ENCODE measurements at regions not wholly inside any gene's neighbourhood (a gene's known extent, or its start where the extent isn't known, plus 50 kb on each side); places are given as distances from the start of the nearest gene placed in this dataset.

DNA sequence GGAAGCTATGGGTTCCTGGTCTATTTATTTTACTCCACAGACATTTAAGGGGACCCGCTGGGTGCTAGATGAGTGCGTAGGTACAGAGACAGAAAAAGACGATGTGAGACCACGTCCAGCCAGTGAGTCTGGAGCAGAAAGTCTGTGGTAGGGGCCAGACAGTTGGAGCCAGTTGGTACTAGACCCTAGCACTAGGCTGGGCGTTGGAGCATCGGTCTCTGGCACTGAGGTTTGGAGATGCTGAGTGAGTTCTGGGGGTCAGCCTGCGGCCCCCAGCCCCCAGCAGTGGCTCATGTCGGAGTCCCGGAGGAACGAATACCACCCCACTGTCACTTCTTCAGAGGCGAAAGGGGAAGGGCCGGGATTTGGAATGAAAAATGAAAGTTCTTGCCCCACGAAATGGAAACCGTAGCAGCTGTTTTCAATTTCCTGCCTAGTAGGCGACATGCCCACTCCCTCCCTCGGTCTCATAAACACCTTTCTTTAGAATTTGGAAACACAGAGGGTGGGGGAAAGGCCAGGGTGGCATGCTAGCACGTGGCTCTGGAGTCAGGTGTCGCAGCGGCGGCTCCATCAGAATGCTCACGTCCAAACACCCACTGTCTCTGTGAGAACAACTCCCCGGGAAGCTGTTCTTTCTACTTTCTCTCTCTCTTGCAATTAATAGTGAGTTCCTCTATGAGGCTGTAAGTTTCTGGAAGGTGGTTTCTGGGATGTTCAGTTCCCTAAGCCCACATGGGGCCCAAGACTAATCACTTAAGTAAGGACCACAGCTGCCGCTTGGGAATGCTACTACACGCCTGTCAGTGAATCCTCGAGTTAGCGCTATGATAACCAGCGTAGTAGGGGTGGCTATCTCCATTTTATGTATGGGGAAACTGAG is 96.8 kb downstream of the IRF8 start:
- Mint-ChIP-seq H3K27me3 (no peaks in the 10 kb centered on the region), H3K27ac (peak overlapping the region; percentile 95), H3K9me3 (no peaks in the 10 kb centered on the region)

DNA sequence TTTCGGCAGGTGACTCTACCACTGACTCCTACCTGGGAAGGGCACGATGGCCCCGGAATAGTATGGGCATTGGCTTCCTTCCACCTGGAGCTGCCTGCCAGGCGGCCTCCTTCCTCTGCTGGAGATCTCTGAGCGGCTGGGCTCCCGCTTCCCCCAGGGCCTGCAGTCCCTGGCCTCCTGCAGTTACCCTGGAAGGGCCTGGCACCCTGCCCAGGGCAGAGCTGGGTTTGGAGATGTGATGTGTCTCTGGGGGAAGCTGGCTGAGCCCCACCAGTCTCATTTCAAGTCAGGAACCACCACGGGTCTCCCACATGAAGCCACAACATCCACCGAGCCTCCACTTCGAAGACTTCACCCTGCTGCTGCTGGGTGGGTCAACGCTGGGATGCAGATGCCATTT is 97.9 kb downstream of the IRF8 start:
- H3K36me3 Mint-ChIP-seq: peaks cover 0 to 3% of the 10 kb centered on the region in 2 donors
- no peak for ATAC-seq (replicated peaks)
- H3K27me3 Mint-ChIP-seq: no peaks in the 10 kb centered on the region
- DNase-seq: no peak
- H3K9me3 Mint-ChIP-seq: peaks cover 0 to 1% of the 10 kb centered on the region in 2 donors
- H3K27ac Mint-ChIP-seq: peak overlapping the region; percentile 95
- no peak overlapping the region for H3K4me3 Mint-ChIP-seq
- peaks cover 56 to 70% of the 10 kb centered on the region in 2 donors for H3K4me1 Mint-ChIP-seq

More for the DNA sequence above, 96.8 kb downstream of the IRF8 start:
- peak; percentile 74 to 84 for ATAC-seq (replicated peaks)
- Mint-ChIP-seq H3K4me3 (peak overlapping the region; percentile 52 to 63), H3K36me3 (no peaks in the 10 kb centered on the region), H3K4me1 (peaks cover 59 to 72% of the 10 kb centered on the region in 2 donors)
- peak; percentile 67 for DNase-seq

DNA sequence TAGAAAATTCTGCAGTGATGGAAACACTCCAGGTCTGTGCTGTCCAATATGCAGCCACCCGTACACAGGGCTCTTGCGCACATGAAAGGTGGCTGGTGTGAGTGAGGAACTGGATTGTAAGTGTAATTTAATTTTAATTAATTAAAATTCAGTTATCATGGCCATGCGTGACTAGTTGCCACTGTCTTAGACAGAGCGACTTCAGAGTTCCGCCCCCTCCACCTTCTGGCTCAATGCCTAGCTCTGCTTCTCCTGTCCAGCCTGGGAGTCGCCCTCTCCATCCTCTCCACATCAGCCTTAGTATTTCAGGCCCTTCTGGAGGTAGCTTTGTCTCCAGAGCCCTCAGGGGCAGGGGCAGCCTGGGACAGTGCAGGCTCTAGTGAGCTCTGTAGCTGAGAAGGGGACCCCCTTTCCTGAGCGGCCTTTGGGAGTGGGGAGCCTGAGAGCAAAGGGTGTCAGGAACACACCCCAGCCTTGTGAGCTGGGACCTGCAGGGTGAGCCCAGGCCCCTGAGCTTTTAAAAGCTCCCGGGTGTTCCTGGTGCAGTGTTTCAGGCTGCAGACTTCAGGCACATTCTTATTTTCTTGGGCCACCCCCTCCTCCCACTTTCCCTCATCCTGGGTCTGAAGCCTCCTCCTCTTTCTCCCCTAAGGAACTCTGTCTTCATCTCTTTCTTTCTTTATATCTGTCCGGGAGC is 99.4 kb downstream of the IRF8 start:
- H3K27ac Mint-ChIP-seq: peak overlapping the region; percentile 56
- H3K4me3 Mint-ChIP-seq: no peak overlapping the region
- H3K36me3 Mint-ChIP-seq: peaks cover 0 to 4% of the 10 kb centered on the region in 2 donors
- no peak for DNase-seq
- no peaks in the 10 kb centered on the region for H3K27me3 Mint-ChIP-seq
- peaks cover 51 to 68% of the 10 kb centered on the region in 2 donors for H3K4me1 Mint-ChIP-seq
- ATAC-seq (replicated peaks): no peak
- H3K9me3 Mint-ChIP-seq: peaks cover 0 to 1% of the 10 kb centered on the region in 2 donors

DNA sequence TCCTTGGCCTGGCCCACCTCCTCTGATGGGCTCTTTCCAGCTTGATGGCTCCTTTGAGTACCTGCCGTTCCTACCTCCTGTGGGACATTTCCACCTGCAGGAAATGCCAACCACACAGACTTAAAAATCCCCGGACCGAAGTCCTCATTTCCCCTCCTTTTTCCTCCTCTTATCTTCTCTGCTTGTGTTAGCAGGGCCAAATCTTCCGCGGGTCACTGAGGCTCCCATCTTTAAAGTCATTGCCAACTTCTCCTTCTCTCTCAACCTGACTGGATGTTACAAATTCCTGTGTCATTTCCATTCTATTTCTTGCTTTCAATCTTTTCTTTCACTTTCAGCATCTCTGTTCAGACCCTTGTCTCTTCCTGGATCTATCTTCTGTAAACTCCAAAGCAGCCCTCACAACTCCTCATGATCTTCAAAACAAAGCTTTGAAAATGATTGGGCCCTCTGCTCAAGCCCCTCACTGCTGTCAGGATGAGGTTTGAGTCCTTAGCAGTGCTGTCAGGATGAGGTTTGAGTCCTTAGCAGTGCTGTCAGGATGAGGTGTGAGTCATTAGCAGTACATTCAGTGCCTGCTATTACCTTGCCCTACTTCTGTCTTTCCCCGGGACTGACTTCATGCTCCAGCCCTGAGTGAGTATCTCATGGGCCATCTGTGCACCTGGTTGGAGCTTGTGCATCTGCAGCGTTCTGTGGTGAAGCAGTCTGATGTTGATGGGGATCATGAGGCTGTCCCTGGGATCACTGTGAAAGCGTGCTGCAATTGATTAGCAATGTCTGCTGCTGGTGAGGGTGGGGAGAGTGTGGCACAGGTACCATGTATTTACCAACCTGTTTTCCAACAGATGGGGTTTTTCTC is 100.1 kb downstream of the IRF8 start:
- peaks cover 0 to 4% of the 10 kb centered on the region in 2 donors for H3K36me3 Mint-ChIP-seq
- ATAC-seq (replicated peaks) (peak in 1 of 2 donors; percentile 12), DNase-seq (no peak)
- peak overlapping the region; percentile 0 to 14 for H3K4me3 Mint-ChIP-seq
- H3K9me3 Mint-ChIP-seq: peaks cover 0 to 1% of the 10 kb centered on the region in 2 donors
- H3K27me3 Mint-ChIP-seq: no peaks in the 10 kb centered on the region
- H3K27ac Mint-ChIP-seq: peak overlapping the region; percentile 56
- H3K4me1 Mint-ChIP-seq: peaks cover 51 to 68% of the 10 kb centered on the region in 2 donors

DNA sequence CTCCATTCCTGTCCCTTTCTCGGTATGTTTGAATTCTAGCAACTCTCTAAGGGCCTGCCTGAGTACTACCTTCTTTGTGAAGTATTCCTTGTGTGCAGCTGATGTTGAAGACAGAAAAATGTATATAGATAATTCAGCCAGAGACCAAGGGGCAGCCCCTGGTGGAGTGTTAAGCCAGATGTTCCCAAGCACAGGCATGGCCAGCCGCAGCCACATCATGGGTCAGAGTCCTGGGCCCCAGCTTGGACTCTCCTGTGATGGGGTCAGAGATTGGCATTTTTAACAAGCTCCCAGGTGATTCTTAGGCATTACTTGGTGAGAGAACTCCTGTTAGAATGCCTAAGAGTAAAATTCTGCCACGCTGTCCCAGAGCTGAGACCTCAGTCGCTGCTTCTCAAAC is 100.8 kb downstream of the IRF8 start:
- ATAC-seq (replicated peaks) (no peak), DNase-seq (no peak)
- peaks cover 0 to 4% of the 10 kb centered on the region in 2 donors for H3K36me3 Mint-ChIP-seq
- H3K27me3 Mint-ChIP-seq: no peaks in the 10 kb centered on the region
- H3K4me1 Mint-ChIP-seq: peaks cover 47 to 64% of the 10 kb centered on the region in 2 donors
- H3K27ac Mint-ChIP-seq: peak overlapping the region; percentile 28
- H3K9me3 Mint-ChIP-seq: peaks cover 0 to 1% of the 10 kb centered on the region in 2 donors
- no peak overlapping the region for H3K4me3 Mint-ChIP-seq

DNA sequence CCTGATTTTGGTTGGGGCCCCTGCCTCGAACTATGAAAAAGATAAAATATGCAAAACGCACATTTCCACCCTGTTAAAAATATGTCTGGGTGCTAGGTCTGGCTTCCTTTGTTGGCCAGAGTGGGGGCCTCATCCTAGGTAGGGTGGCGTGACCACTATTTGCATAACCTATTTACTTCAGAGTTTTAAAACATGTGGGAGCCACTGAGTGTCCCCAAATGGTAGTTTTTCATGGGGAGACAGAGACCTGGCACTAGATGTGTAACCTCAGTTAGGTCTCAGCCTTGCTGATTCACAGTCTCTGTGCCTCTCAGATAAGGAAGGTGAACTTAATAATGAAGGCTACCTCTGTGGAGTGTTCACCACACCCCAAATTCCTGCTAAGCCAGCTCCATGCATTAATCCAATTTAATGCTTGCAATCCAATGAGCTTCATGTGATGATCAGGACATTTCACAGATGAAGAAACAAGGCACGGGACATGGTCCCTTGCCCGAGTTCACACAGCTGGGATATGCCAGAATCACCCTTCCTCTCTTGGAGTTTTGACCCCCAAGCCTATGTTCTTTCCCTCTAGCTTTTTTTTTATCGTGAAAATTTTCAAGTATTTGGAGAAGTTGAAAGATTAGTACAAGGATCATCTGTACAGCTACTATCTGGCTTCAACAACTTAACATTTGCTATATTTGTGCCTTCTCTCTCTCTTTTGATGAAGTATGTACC is 103.4 kb downstream of the IRF8 start:
- Mint-ChIP-seq H3K9me3 (peaks cover 0 to 1% of the 10 kb centered on the region in 2 donors), H3K36me3 (peaks cover 0 to 4% of the 10 kb centered on the region in 2 donors), H3K4me3 (no peak overlapping the region), H3K4me1 (peaks cover 24 to 40% of the 10 kb centered on the region in 2 donors), H3K27me3 (no peaks in the 10 kb centered on the region), H3K27ac (peak overlapping the region; percentile 88)
- peak; percentile 42 to 50 for ATAC-seq (replicated peaks)
- DNase-seq: no peak

DNA sequence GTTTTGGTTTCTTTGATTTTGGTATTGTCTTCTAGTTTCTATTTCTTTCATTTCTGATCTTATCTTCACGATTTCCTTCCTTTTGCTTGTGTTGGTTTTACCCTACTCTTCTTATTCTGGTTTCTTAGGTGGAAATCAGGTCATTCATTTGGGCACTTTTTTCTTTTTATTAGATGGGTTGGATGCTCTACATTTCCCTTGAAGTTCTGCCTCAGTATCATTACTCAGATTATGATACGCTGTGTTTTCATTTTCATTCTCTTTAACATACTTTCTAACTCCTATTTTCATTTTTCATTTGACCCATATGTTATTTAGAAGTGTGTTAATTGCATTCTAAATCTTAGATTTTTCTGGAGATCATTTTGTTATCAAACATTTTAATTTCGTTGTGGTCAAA is 108.6 kb downstream of the IRF8 start:
- Mint-ChIP-seq H3K27ac (peak overlapping the region; percentile 43), H3K9me3 (no peaks in the 10 kb centered on the region), H3K36me3 (no peaks in the 10 kb centered on the region), H3K27me3 (no peaks in the 10 kb centered on the region), H3K4me3 (no peak overlapping the region), H3K4me1 (peaks cover 21 to 28% of the 10 kb centered on the region in 2 donors)
- no peak for DNase-seq
- no peak for ATAC-seq (replicated peaks)

DNA sequence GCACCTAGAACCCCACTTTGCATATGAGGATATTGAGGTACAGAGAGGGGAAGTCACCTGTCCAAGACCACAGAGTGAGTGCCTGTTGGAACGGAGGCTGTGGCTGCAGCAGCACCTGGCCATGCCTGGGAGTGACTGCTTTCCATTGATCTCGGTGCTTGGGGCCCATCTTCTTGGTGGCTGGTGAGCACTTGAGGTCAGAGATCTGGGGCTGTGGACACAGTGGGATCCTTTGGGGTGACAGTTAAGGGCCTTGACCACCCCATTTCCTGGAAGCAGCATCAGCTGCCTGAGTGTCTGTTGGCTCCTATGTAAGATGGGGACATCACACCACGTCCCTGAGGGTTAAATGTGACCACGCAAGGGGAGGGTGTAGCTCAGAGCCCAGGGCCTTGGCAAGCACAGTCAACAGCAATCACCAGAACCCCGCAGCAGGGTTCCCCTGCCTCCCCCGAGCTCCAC is 111.7 kb downstream of the IRF8 start:
- no peaks in the 10 kb centered on the region for H3K27me3 Mint-ChIP-seq
- H3K27ac Mint-ChIP-seq: peak overlapping the region; percentile 42
- no peak overlapping the region for H3K4me3 Mint-ChIP-seq
- peak; percentile 29 to 64 for ATAC-seq (replicated peaks)
- DNase-seq: no peak
- H3K4me1 Mint-ChIP-seq: peaks cover 31 to 32% of the 10 kb centered on the region in 2 donors
- peaks cover 4 to 6% of the 10 kb centered on the region in 2 donors for H3K36me3 Mint-ChIP-seq
- H3K9me3 Mint-ChIP-seq: peaks cover 5 to 6% of the 10 kb centered on the region in 2 donors

DNA sequence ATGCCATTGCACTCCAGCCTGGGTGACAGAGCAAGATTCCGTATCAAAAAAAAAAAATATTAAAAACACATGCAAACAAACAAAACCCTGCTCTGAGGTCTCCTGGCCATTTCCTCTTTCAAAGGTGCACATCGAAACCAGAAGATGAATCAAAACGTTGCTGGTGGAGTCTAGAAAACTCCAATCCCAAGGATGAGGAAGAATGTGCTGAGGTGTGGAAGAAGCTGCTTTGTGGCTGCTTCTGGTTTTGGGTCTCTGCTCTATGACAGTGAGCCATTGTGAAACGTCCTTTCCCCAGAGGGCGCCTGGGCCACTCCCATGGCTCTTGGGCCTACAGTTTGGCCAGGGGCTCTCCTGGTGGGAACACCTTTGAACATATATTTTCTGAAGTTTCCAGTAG is 112.6 kb downstream of the IRF8 start:
- Mint-ChIP-seq H3K27me3 (no peaks in the 10 kb centered on the region), H3K36me3 (peaks cover 4 to 6% of the 10 kb centered on the region in 2 donors), H3K4me3 (no peak overlapping the region), H3K4me1 (peaks cover 39% of the 10 kb centered on the region in 2 donors), H3K9me3 (peaks cover 5 to 6% of the 10 kb centered on the region in 2 donors), H3K27ac (no peak overlapping the region)
- DNase-seq (no peak), ATAC-seq (replicated peaks) (peak; percentile 53 to 77)

DNA sequence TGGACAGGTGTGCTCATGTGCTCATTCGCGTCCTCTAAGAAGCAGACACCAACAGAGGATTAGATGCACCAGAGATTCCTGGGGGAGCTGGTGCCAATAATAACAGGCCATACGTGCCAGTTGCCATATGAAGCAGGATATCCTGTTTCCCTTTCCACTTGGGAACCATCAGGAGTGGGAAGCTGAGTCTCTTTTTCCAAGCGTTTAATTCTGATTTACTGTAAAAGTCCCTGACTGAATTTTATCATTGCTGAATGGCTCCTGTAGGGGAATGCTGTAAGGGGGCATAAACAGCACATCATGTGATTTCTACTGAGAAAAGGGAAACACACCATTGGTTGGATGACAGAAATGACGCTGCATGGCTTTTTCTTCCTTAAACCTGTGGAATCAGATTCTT is 113.3 kb downstream of the IRF8 start:
- Mint-ChIP-seq H3K27ac (no peak overlapping the region), H3K27me3 (no peaks in the 10 kb centered on the region), H3K9me3 (peaks cover 5 to 6% of the 10 kb centered on the region in 2 donors), H3K4me3 (no peak overlapping the region), H3K4me1 (peaks cover 39 to 42% of the 10 kb centered on the region in 2 donors), H3K36me3 (peaks cover 4 to 6% of the 10 kb centered on the region in 2 donors)
- no peak for ATAC-seq (replicated peaks)
- no peak for DNase-seq

DNA sequence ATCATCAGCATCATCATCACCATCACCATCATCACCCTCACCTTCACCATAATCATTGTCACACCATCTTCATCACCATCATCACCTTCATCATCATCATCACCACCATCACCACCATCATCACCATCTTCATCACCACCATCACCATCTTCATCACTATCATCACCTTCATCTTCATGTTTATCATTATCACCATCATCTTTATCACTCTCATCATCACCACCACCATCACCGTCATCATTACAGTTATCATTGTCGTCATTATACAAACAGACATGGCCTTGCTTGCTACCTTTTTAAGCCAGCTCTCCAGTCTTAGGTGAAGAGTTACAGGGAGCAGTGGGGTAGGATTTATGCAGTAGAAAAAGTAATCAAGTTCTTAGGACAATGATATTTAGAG is 114.9 kb downstream of the IRF8 start:
- Mint-ChIP-seq H3K4me1 (peaks cover 41 to 44% of the 10 kb centered on the region in 2 donors), H3K27me3 (peaks cover 0 to 5% of the 10 kb centered on the region in 2 donors), H3K9me3 (peaks cover 5 to 6% of the 10 kb centered on the region in 2 donors), H3K36me3 (peaks cover 4 to 6% of the 10 kb centered on the region in 2 donors), H3K4me3 (peak overlapping the region in 1 of 2 donors; percentile 5), H3K27ac (peak overlapping the region; percentile 26)
- DNase-seq (no peak), ATAC-seq (replicated peaks) (no peak)

DNA sequence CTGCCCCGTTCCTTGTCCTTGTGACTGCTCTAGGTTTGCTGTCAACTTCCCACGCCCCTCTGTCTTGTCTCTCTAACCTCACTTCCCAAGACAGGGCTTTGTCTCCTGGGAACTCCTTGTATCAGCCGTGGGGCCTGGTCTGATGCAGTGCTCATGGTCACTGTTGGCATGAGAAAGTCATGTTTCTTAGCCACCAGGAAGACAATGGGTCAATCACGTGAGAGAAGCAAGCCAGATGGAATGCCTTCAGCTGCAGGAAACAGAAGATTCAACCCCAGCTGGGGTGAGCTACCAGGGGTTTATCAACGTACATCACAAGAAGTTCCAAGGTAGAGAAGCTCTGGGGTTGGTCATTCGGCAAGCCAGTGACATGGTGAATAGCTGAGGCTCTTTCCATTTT is 116.6 kb downstream of the IRF8 start:
- H3K4me3 Mint-ChIP-seq: no peak overlapping the region
- peak overlapping the region; percentile 82 for H3K27ac Mint-ChIP-seq
- ATAC-seq (replicated peaks) (no peak), DNase-seq (no peak)
- peaks cover 12 to 15% of the 10 kb centered on the region in 2 donors for H3K9me3 Mint-ChIP-seq
- H3K36me3 Mint-ChIP-seq: peaks cover 11 to 15% of the 10 kb centered on the region in 2 donors
- H3K27me3 Mint-ChIP-seq: peaks cover 10 to 20% of the 10 kb centered on the region in 2 donors
- peaks cover 36 to 41% of the 10 kb centered on the region in 2 donors for H3K4me1 Mint-ChIP-seq

Data from stimulated activated naive B cell treated with anti-CD40 and anti-IgM and Interleukin-4, amounts not matched to agents 10 μg/mL and 1 μg/mL and 100 μg/mL, for 72 hours (primary cell).